ENCODE measurements at regions not wholly inside any gene's neighbourhood (a gene's known extent, or its start where the extent isn't known, plus 50 kb on each side); places are given as distances from the start of the nearest gene placed in this dataset.

DNA sequence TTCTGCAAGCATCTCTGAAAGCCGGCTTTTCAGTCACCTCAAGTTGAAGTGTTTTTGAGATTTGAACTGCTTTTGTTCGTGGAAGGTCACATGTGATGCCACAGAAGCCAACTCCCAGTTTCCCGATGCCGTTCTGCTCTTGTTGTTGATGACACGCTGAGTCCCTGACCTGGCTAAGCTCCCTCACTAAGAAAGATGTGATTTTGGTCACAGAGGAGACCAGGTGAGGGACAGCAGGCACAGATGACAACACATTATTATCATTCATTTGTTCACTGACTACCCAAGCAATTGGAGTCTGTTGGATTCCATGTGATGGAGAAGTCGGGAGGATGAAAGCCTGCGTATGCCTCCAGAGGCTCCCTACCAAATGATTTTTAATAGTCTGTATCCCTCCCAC is 822.4 kb upstream of the RBFOX1 start:
- in situ Hi-C loops (cut with HindIII; ENCODE audit: low pct_unique_long_range_greater_than_20kb, low sequenced_read_pairs): no loop called here
- no peak for DNase-seq (ENCODE audit: low read depth, low spot score)

DNA sequence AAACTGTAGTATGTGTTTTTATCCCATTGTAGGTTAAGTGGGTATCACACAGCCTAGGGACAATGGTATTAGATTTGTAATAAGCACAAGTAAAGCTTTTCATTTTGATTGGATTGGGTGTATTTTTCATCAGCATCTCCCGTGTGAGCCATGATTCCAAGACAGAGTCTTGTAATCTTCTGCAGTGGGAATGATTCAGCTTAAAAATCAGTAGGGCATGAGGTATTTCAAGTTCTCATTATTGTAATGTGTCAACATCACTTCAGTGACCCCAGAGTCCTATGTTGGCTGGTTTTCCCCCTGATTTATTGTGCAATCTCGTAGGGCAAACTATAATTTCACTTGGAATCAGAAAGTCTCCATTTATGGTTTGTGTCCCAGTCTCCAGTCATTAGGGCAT is 833.2 kb upstream of the RBFOX1 start:
- in situ Hi-C loops (cut with HindIII; ENCODE audit: low pct_unique_long_range_greater_than_20kb, low sequenced_read_pairs): no loop called here
- no peak for DNase-seq (ENCODE audit: low read depth, low spot score)

DNA sequence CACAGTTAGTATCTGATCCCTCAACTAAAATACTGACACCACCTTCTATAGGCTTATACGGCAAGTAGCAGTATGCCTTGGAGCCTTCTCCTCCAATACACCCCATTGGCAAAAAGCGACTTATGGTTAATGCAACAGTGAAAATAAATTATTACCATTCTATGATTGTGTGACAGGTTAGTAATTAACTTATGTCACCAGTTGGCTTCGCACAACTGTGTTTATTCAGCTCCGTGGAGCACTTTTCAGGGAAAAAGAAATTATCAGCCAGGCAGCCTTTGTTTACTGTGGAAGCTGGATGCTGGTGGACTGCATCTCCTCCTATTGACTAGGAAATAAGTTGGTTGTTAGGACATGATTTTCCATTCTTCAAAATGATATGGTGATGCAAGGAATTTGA is 833.8 kb upstream of the RBFOX1 start:
- no peak for DNase-seq (ENCODE audit: low read depth, low spot score)
- in situ Hi-C loops (cut with HindIII; ENCODE audit: low pct_unique_long_range_greater_than_20kb, low sequenced_read_pairs): no loop called here

DNA sequence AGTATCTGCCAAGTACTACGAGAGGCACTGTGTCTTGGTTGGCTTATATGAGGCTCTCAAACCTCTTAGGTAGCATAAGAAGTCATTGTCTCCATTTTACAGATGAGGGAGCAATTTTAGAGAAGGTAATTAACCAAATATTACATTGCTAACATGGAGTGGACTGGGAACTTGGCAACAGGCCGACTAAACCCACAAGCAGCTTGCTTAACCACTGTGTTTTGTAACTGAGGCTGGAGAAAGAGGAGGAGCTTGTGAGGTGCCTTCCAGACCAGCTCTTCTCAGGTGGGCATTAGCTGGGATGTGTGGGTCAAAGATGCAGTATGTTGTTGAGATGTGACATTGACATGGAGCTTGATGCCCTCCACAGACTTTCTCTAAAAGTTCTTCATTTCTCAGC is 835.6 kb upstream of the RBFOX1 start:
- DNase-seq (ENCODE audit: low read depth, low spot score): no peak
- in situ Hi-C loops (cut with HindIII; ENCODE audit: low pct_unique_long_range_greater_than_20kb, low sequenced_read_pairs): no loop called here

DNA sequence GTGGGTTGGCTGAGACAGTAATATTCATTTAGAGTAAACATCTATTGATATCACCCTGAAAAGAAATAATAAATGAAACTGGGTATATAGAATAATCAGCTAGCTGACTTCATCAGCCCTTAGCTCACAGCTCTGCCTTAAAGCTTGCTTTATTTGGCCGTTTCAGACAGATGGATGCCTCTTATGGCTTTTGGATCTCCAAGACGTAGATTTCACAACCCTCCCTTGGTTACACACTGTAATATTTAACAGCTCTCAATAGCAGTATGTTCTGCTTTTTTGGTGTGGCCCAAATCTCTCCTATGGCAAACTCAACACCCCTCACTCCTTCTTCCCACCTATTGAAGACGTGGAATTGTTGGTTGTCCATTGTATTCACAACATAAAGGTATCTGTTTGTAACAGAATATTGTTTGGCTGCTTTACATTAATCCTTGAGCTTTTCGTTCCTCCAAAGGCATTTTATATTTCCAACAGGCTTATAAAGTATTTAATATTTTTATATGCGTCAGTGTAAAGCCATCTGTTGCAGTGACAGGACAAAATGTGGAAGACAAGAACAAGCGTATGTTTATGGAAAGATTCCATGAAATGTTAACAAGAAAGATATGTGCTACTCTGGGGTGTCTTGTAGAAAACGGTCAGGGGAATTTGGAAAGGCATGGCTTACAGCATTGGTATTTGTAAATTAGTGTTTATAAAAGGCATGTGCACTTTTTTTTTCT is 837.0 kb upstream of the RBFOX1 start:
- no peak for DNase-seq (ENCODE audit: low read depth, low spot score)
- in situ Hi-C loops (cut with HindIII; ENCODE audit: low pct_unique_long_range_greater_than_20kb, low sequenced_read_pairs): no loop called here

GRCh38 chr16:6494716-6495115 is 837.9 kb upstream of the RBFOX1 start:
- in situ Hi-C loops (cut with HindIII; ENCODE audit: low pct_unique_long_range_greater_than_20kb, low sequenced_read_pairs): no loop called here

DNA sequence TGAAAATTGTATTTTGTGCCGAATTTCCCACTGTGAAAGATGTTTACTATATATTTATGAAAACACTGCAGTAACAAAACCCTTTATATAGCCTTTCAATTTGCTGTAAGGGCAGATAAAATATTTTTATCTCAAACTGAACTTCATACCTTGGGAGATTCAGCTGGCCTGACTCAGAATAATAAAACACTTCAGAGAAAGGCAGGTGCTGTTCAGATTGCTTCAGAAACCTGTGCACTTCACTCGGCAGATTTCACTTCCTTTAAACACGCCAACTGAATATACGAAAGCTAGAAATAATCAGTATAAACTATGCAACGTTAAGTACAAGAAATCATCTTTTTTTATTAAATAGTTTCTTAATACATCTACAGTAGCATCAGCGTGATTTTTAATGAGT is 839.1 kb upstream of the RBFOX1 start:
- in situ Hi-C loops (cut with HindIII; ENCODE audit: low pct_unique_long_range_greater_than_20kb, low sequenced_read_pairs): no loop called here
- DNase-seq (ENCODE audit: low read depth, low spot score): no peak

More at GRCh38 chr16:6494716-6495115, 837.9 kb upstream of the RBFOX1 start:
- no peak for DNase-seq (ENCODE audit: low read depth, low spot score)

DNA sequence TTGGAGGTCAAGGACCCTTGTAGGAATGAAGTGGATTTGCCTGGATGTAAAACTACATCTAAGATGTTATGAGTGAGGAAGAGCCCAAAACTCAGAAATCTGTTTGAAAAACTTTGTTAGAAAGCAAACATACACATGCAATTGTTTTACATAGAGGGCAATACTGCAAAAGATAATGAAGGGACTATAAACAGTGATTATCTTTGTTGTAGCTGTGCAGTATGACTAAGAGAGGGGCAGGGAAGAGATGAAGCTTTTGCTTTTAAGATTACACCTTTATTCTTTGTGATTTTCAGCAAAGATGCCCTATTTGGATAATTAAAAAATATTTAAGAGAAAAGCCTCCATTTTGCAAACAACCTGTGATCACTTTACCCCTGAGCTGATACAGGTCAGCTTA is 839.9 kb upstream of the RBFOX1 start:
- no peak for DNase-seq (ENCODE audit: low read depth, low spot score)
- in situ Hi-C loops (cut with HindIII; ENCODE audit: low pct_unique_long_range_greater_than_20kb, low sequenced_read_pairs): no loop called here

- in situ Hi-C loops (cut with HindIII; ENCODE audit: low pct_unique_long_range_greater_than_20kb, low sequenced_read_pairs): no loop called here
- DNase-seq (ENCODE audit: low read depth, low spot score): no peak
These were observed 847.7 kb upstream of the RBFOX1 start for GRCh38 chr16:6484935-6485334.

DNA sequence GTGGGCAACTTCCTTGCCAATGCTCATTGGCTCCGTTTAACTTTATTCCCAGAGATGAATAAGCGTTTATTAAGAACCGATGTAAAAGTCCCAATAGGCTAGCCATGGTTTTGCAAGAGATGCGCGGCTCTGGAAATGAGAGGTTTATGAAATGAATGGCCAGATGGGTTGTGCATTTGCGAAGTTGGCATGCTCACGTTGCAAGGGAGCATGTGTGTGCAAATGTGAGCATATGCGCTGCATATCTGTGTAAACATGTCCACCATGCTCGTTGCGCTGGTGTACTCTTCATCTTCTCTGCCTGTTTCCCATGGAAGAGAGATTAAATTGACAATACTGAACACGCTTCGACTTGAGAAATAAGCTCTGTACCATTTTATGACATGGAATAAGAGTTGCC is 848.6 kb upstream of the RBFOX1 start:
- no peak for DNase-seq (ENCODE audit: low read depth, low spot score)
- in situ Hi-C loops (cut with HindIII; ENCODE audit: low pct_unique_long_range_greater_than_20kb, low sequenced_read_pairs): no loop called here

DNA sequence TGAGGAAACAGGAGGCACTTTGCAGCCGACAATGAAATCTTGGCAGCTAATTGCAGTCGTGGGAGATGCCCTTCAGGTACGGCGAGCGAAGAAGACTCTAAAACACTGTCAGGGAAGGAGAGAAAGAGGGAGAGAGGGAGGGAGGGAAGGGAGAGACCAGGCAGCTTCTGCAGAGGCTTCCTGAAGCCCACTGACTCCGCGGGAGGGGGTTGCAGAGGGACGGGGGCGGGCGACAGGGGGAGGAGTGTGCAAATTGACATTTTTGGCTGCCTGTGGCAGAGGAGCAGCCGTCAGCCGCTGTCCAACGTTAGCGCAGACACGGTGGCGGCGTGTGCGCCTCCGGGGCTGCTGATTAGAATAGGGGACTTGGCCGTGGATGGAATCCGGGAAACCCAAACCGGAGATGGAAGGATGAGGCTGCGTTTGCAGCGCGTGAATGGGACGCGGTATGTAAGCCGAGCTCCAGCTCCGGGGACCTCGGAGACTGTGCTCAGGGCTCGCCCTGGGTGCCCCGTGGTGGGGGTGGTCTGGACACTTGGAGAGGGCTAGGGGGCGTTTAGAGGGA is 849.1 kb upstream of the RBFOX1 start:
- in situ Hi-C loops (cut with HindIII; ENCODE audit: low pct_unique_long_range_greater_than_20kb, low sequenced_read_pairs): no loop called here
- DNase-seq (ENCODE audit: low read depth, low spot score): no peak

- in situ Hi-C loops (cut with HindIII; ENCODE audit: low pct_unique_long_range_greater_than_20kb, low sequenced_read_pairs): no loop called here
- no peak for DNase-seq (ENCODE audit: low read depth, low spot score)
These were observed 849.8 kb upstream of the RBFOX1 start for GRCh38 chr16:6482696-6483468.

GRCh38 chr16:6481894-6482293 is 850.8 kb upstream of the RBFOX1 start:
- in situ Hi-C loops (cut with HindIII; ENCODE audit: low pct_unique_long_range_greater_than_20kb, low sequenced_read_pairs): no loop called here

DNA sequence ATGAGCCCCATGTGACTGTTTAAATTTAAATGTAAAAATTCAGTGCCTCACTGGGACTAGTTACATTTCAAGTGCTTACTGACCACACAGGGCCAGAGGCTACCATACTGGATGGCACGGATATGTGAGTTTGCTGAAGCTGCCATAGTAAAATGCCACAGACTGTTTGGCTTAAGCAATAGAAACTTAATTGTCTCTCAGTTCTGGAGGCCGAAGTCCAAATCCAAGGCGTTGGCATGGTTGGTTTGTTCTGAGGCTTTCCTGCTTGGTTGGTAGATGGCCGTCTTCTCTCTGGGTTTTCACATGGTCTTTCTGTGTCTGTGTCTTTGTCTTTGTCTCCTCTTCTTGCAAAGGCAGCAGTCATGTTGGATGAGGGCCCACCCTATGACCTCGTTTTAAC is 878.9 kb upstream of the RBFOX1 start:
- in situ Hi-C loops (cut with HindIII; ENCODE audit: low pct_unique_long_range_greater_than_20kb, low sequenced_read_pairs): no loop called here
- DNase-seq (ENCODE audit: low read depth, low spot score): no peak

More at GRCh38 chr16:6481894-6482293, 850.8 kb upstream of the RBFOX1 start:
- no peak for DNase-seq (ENCODE audit: low read depth, low spot score)

GRCh38 chr16:6447021-6447790 is 885.4 kb upstream of the RBFOX1 start:
- in situ Hi-C loops (cut with HindIII; ENCODE audit: low pct_unique_long_range_greater_than_20kb, low sequenced_read_pairs): no loop called here
- no peak for DNase-seq (ENCODE audit: low read depth, low spot score)

GRCh38 chr16:6446370-6446769 is 886.3 kb upstream of the RBFOX1 start:
- DNase-seq (ENCODE audit: low read depth, low spot score): peak; percentile 4
- in situ Hi-C loops (cut with HindIII; ENCODE audit: low pct_unique_long_range_greater_than_20kb, low sequenced_read_pairs): no loop called here

- in situ Hi-C loops (cut with HindIII; ENCODE audit: low pct_unique_long_range_greater_than_20kb, low sequenced_read_pairs): no loop called here
- no peak for DNase-seq (ENCODE audit: low read depth, low spot score)
These were observed 893.5 kb upstream of the RBFOX1 start for GRCh38 chr16:6439129-6439528.

DNA sequence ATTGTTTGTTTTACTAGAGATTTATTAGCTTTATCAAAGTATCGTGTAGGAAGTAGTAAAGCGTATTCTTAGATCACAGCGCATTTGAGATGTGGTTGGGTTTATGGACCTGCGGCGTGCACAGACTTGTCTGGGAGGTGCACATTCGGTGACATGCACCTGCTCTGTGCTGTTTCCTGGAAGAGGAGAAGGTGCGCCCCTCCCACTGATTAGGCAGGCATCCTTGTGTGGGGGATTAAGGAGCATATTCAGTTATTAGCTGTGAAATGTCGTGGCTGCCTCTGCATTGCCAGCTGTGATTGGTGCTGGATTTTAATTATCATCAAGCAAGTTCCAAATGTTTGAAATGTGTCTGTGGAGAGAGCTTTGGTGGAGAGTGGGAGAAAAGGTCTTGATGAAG is 903.8 kb upstream of the RBFOX1 start:
- no peak for DNase-seq (ENCODE audit: low read depth, low spot score)
- in situ Hi-C loops (cut with HindIII; ENCODE audit: low pct_unique_long_range_greater_than_20kb, low sequenced_read_pairs): no loop called here
